SJCRH30 (cell line): ENCODE measurements at regions not wholly inside any gene's neighbourhood (a gene's known extent, or its start where the extent isn't known, plus 50 kb on each side); places are given as distances from the start of the nearest gene placed in this dataset.

Experiments
- DNase-seq, 2 experiments: peaks; one replicate each; pipeline ENCODE4 v3.0.0-alpha.2; 2015 to 2020
- H3K27ac ChIP-seq: fragments of 250-450 bp; sonication (Bioruptor Pico); 2 replicates; pipeline ENCODE4 v1.5.1; 2020; ENCODE audit warnings: mild to moderate bottlenecking, moderate library complexity
- H3K27me3 ChIP-seq: fragments of 250-450 bp; sonication (Bioruptor Pico); 2 replicates; pipeline ENCODE4 v1.5.1; 2020; ENCODE audit warnings: mild to moderate bottlenecking, moderate library complexity
- H3K36me3 ChIP-seq: fragments of 250-450 bp; sonication (Bioruptor Pico); 2 replicates; pipeline ENCODE4 v1.5.1; 2020; ENCODE audit warnings: mild to moderate bottlenecking, moderate library complexity
- H3K4me1 ChIP-seq: fragments of 250-450 bp; sonication (Bioruptor Pico); 2 replicates; pipeline ENCODE4 v1.5.1; 2020; ENCODE audit warnings: mild to moderate bottlenecking, moderate library complexity
- H3K4me3 ChIP-seq: fragments of 250-450 bp; sonication (Bioruptor Pico); 2 replicates; pipeline ENCODE4 v1.5.1; 2020; ENCODE audit warnings: mild to moderate bottlenecking, moderate library complexity
- H3K9me3 ChIP-seq: fragments of 250-450 bp; sonication (Bioruptor Pico); replicated peaks from 2 replicates; pipeline ENCODE4 v1.5.1; 2020; ENCODE audit warnings: mild to moderate bottlenecking, moderate library complexity

GRCh38 chr5:6235726-6236125 lies 142.6 kb downstream of the MED10 start:
- Histone ChIP-seq H3K27ac (no peak overlapping the region), H3K9me3 (no peaks in the 10 kb centered on the region), H3K36me3 (no peaks in the 10 kb centered on the region), H3K27me3 (no peaks in the 10 kb centered on the region), H3K4me1 (no peaks in the 10 kb centered on the region), H3K4me3 (no peak overlapping the region)
- DNase-seq, result no peak

DNA sequence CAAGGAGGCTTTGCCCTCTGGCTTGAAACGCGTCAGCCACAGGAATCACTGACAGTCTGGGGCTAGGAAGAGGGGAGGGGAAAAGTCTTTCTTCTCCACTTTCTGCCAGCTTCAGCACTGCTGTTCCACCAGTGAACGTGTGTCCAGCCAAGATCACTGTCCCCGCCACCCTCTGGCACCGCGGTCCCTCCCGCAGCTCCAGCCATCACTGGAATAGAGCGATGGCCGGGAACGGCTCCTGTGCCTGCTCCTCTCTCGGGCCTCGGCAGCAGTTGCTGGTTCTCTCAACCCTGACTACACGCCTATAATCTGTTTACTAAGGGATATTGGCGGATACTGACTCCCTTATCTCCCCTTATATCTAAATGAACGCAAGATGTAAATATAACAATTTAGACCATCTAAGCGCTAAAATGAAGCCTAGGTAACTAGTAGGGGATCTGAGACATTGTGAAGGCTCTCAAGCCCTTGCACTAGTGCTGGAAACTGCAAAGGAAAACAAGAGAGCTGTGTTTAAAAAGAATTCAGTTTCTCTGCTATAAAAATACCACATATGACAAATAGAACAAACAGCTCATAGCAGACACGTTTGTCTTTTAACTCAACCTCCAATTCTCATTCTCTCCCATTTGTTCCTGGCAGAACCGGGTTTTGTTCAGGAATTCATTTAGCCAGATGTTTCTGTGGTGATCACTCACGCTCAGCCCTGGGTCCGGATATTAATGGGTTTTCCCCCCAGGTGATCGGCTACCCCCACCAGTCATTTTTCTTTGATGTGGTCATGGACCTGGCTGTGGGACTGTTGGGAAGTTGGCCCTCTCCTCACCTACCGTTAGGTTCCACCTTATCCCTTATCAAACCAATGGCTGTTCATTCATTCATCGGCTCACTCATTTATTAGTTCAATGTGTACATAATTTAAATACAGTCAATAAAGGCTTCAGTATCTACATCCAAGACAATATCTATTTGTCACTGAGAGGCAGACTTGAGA lies 149.8 kb downstream of the MED10 start:
- Histone ChIP-seq H3K27me3 (no peaks in the 10 kb centered on the region), H3K4me1 (no peaks in the 10 kb centered on the region), H3K4me3 (no peak overlapping the region), H3K9me3 (no peaks in the 10 kb centered on the region), H3K36me3 (no peaks in the 10 kb centered on the region), H3K27ac (no peak overlapping the region)
- no peak for DNase-seq

- H3K27me3 ChIP-seq, result no peaks in the 10 kb centered on the region
- no peaks in the 10 kb centered on the region for H3K4me1 ChIP-seq
- H3K4me3 ChIP-seq, result no peak overlapping the region
- no peak for DNase-seq
- H3K9me3 ChIP-seq, result no peaks in the 10 kb centered on the region
- no peaks in the 10 kb centered on the region for H3K36me3 ChIP-seq
- H3K27ac ChIP-seq, result no peak overlapping the region
Observed at GRCh38 chr5:6225121-6225607, 153.2 kb downstream of the MED10 start.

GRCh38 chr5:6224406-6224805 lies 153.9 kb downstream of the MED10 start:
- Histone ChIP-seq H3K27me3 (no peaks in the 10 kb centered on the region), H3K9me3 (no peaks in the 10 kb centered on the region), H3K4me1 (no peaks in the 10 kb centered on the region), H3K36me3 (no peaks in the 10 kb centered on the region), H3K4me3 (no peak overlapping the region), H3K27ac (no peak overlapping the region)
- DNase-seq, result no peak

- no peak overlapping the region for H3K27ac ChIP-seq
- DNase-seq, result no peak
- H3K9me3 ChIP-seq, result no peaks in the 10 kb centered on the region
- H3K27me3 ChIP-seq, result no peaks in the 10 kb centered on the region
- H3K36me3 ChIP-seq, result no peaks in the 10 kb centered on the region
- H3K4me3 ChIP-seq, result no peak overlapping the region
- no peaks in the 10 kb centered on the region for H3K4me1 ChIP-seq
Observed at GRCh38 chr5:6222899-6223298, 155.4 kb downstream of the MED10 start.

GRCh38 chr5:6222121-6222520 lies 156.2 kb downstream of the MED10 start:
- H3K4me3 ChIP-seq, result no peak overlapping the region
- no peaks in the 10 kb centered on the region for H3K27me3 ChIP-seq
- H3K27ac ChIP-seq, result no peak overlapping the region
- H3K9me3 ChIP-seq, result no peaks in the 10 kb centered on the region
- no peaks in the 10 kb centered on the region for H3K4me1 ChIP-seq
- H3K36me3 ChIP-seq, result no peaks in the 10 kb centered on the region
- no peak for DNase-seq

DNA sequence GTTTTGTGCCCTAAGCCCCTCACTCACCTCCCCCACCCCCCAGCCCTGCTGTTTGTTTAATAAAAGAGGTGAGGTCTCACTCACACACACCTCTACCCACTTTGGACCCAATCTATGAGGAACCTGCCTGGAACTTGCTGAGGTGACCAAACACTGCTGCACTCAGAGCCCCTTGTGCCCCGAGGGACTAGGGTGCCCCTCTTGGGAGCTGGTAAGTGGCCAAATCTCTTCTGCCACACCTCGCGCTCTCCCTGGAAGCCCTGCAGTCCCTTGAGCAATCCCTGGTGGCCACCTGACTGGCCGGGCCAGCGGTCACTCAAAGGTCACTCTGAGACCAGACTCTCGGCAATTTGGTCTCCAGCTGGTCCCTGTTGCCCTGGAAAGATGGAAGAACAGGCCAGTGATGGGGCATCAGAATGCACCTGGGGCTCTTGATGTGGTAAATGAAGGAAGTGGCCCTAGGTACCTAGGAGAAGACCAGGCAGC lies 157.2 kb downstream of the MED10 start:
- no peak for DNase-seq
- Histone ChIP-seq H3K27ac (no peak overlapping the region), H3K4me3 (no peak overlapping the region), H3K27me3 (no peaks in the 10 kb centered on the region), H3K36me3 (no peaks in the 10 kb centered on the region), H3K9me3 (no peaks in the 10 kb centered on the region), H3K4me1 (no peaks in the 10 kb centered on the region)

DNA sequence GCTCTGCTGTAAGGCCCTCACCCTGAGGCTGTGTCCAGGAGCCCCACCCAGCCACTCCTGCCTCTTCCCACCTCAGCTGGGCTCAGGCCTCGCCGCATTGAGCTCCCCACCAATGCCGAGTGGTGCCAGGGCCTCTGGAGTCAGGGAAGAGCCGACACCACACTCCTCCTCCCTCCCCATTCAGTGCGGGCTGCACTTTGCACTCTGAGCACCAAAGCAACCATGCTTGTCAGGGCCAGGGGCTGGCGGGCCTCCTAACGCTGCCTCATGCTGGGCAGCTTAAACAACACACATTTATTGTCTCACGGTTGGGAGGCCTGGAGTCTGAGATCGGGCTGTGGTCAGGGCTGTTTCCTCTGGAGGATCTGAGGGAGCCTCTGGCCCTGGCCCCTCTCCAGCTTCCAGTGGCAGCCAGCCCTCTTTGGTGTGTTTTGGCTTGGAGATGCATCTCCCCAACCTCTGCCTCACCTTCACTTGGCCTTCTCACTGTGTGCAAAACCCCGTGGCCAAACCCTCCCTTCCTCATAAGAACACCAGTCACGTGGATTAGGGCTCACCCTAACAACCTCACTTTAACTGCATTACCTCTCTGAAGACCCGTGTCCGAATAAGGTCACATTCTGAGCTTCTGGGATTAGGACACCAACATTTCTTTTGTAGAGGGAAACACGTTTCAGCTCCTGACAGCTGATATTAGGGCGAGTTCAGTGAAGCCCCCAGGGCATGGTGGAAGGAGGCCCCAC lies 157.8 kb downstream of the MED10 start:
- Histone ChIP-seq H3K27me3 (no peaks in the 10 kb centered on the region), H3K4me3 (no peak overlapping the region), H3K27ac (no peak overlapping the region), H3K9me3 (no peaks in the 10 kb centered on the region), H3K36me3 (no peaks in the 10 kb centered on the region), H3K4me1 (no peaks in the 10 kb centered on the region)
- no peak for DNase-seq

- H3K36me3 ChIP-seq, result no peaks in the 10 kb centered on the region
- H3K4me1 ChIP-seq, result no peaks in the 10 kb centered on the region
- no peak overlapping the region for H3K27ac ChIP-seq
- DNase-seq, result no peak
- H3K27me3 ChIP-seq, result no peaks in the 10 kb centered on the region
- no peak overlapping the region for H3K4me3 ChIP-seq
- no peaks in the 10 kb centered on the region for H3K9me3 ChIP-seq
Observed at GRCh38 chr5:6218517-6218916, 159.8 kb downstream of the MED10 start.

GRCh38 chr5:6218116-6218515 lies 160.2 kb downstream of the MED10 start:
- H3K27ac ChIP-seq, result no peak overlapping the region
- DNase-seq, result no peak
- no peaks in the 10 kb centered on the region for H3K36me3 ChIP-seq
- no peaks in the 10 kb centered on the region for H3K4me1 ChIP-seq
- no peaks in the 10 kb centered on the region for H3K27me3 ChIP-seq
- H3K9me3 ChIP-seq, result no peaks in the 10 kb centered on the region
- no peak overlapping the region for H3K4me3 ChIP-seq

DNA sequence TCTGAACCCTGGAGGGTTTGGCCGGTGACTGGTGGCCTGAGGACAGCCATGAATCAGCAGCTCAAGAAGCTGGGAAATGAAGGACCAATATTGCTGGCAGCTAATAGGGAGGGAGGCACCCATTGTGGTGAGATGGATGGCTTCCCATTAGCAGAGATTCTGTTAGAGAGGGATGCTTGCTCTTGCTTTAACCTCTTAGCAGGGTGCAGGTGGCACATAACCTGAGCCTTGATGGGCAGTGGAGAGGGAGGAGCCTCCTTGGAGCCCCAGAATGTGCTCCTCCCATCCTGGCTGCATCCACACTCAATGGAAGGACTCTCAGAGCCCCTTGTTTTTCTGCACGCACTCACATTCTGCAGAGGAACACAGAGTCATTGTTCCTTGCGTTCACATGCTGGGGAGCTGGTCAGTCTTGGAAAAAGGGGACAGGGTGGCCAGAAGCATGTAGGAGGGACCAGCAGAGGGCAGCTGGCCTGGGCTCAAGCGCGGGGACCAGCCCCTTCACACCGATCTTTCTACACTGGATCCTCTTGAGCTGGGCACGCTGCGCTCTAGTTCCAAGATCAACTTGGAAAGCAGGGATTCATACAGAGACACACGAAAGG lies 161.8 kb downstream of the MED10 start:
- Histone ChIP-seq H3K4me3 (no peak overlapping the region), H3K4me1 (no peaks in the 10 kb centered on the region), H3K27ac (no peak overlapping the region), H3K27me3 (no peaks in the 10 kb centered on the region), H3K9me3 (no peaks in the 10 kb centered on the region), H3K36me3 (no peaks in the 10 kb centered on the region)
- DNase-seq, result no peak

DNA sequence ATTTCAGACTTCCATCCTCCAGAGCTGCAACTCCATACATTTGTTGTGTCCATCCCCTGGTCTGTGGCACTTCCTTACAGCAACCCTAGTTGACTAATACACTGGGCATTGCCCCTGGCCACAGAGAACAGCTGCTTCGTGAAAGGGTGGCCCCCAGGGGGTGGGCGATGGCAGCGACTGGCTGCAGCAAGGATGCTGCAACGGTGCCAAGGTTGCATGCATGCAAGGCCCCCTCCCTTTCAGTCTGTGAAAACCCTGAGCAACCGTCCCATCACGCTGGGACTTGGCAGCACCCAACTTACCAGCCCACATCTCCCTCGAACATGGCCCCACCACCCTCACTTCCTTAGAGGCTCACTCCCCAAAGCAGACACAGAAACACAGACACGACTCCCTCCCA lies 162.5 kb downstream of the MED10 start:
- no peaks in the 10 kb centered on the region for H3K9me3 ChIP-seq
- no peaks in the 10 kb centered on the region for H3K4me1 ChIP-seq

GRCh38 chr5:6212244-6212643 lies 166.1 kb downstream of the MED10 start:
- Histone ChIP-seq H3K4me1 (no peaks in the 10 kb centered on the region), H3K36me3 (no peaks in the 10 kb centered on the region)
- DNase-seq, result no peak

More for the DNA sequence above, 162.5 kb downstream of the MED10 start:
- H3K4me3 ChIP-seq, result no peak overlapping the region
- no peaks in the 10 kb centered on the region for H3K36me3 ChIP-seq
- H3K27me3 ChIP-seq, result no peaks in the 10 kb centered on the region
- DNase-seq, result no peak
- H3K27ac ChIP-seq, result no peak overlapping the region

GRCh38 chr5:6206501-6206900 lies 171.8 kb downstream of the MED10 start:
- Histone ChIP-seq H3K9me3 (no peaks in the 10 kb centered on the region), H3K4me3 (no peak overlapping the region), H3K27me3 (no peaks in the 10 kb centered on the region), H3K27ac (no peak overlapping the region), H3K36me3 (no peaks in the 10 kb centered on the region), H3K4me1 (no peaks in the 10 kb centered on the region)
- DNase-seq, result no peak

More at GRCh38 chr5:6212244-6212643, 166.1 kb downstream of the MED10 start:
- Histone ChIP-seq H3K27me3 (no peaks in the 10 kb centered on the region), H3K4me3 (no peak overlapping the region), H3K9me3 (no peaks in the 10 kb centered on the region), H3K27ac (no peak overlapping the region)

- no peaks in the 10 kb centered on the region for H3K4me1 ChIP-seq
- DNase-seq, result no peak
- no peaks in the 10 kb centered on the region for H3K27me3 ChIP-seq
- H3K27ac ChIP-seq, result no peak overlapping the region
- no peaks in the 10 kb centered on the region for H3K9me3 ChIP-seq
- no peaks in the 10 kb centered on the region for H3K36me3 ChIP-seq
- no peak overlapping the region for H3K4me3 ChIP-seq
Observed at GRCh38 chr5:6202968-6203365, 175.4 kb downstream of the MED10 start.
